HepG2 (cell line): ENCODE measurements at regions not wholly inside any gene's neighbourhood (a gene's known extent, or its start where the extent isn't known, plus 50 kb on each side); places are given as distances from the start of the nearest gene placed in this dataset.

Experiments used
- ATAC-seq: fragments of 200-7000 bp; cut with Tn5 transposase; 3 replicates; pipeline ENCODE4 v1.9.1; 2020; ENCODE audit warnings: mild to moderate bottlenecking, moderate library complexity
- BruUV-seq: library from RNA; stranded (reverse); fragments of 400-500 nt; replicated peaks from 2 replicates; lab custom pipeline; 2021; lab: Mats Ljungman, UMichigan
- CTCF ChIA-PET: fragments of 300-600 bp; formaldehyde crosslinking; extraction: SDS; loops from one replicate; lab custom pipeline; 2021; ENCODE audit warnings: low total read pairs, inconsistent platforms, low intra/inter-chr PET ratio; lab: Yijun Ruan, JAX
- POLR2A ChIA-PET: fragments of 350-600 bp; sonication (Branson Sonifier 250); formaldehyde crosslinking; loops from one replicate; lab custom pipeline; 2020; ENCODE audit warnings: antibody characterized with exemption, inconsistent platforms; lab: Yijun Ruan, JAX
- DNase-seq: peaks from one replicate; pipeline ENCODE4 v3.0.0-alpha.2; 2015; ENCODE audit warnings: low spot score
- FAIRE-seq: peaks from 3 replicates; lab custom pipeline; 2011; peaks lifted over from hg19 to GRCh38; lab: Jason Lieb, UNC
- H2AFZ ChIP-seq: one replicate; pipeline ENCODE4 v1.6.1; 2011; ENCODE audit warnings: low read length, inconsistent platforms
- H3K27ac ChIP-seq: fragments of 300-600 bp; 3 replicates; pipeline ENCODE4 v1.8.0; 2011; ENCODE audit warnings: mixed run types, mild to moderate bottlenecking, mixed read lengths, low read length, inconsistent platforms; ENCODE audit not compliant: insufficient read depth; ENCODE audit errors: extremely low read length
- H3K27me3 ChIP-seq, 2 experiments: fragments of 200-600 bp in 1 of 2; 2 replicates in 1 of 2; 3 replicates in 1 of 2; pipeline versions ENCODE4 v1.6.0 to v1.8.0; 2011; ENCODE audit warnings: low read length in 2 of 2, mild to moderate bottlenecking in 2 of 2, moderate library complexity in 2 of 2, inconsistent platforms in 1 of 2; ENCODE audit not compliant: insufficient read depth in 2 of 2, control insufficient read depth in 1 of 2
- H3K36me3 ChIP-seq, 2 experiments: fragments of 200-600 bp in 1 of 2; replicated peaks in 1 of 2; 2 replicates in 1 of 2; 3 replicates in 1 of 2; pipeline versions ENCODE4 v1.5.1 to v1.8.0; 2011; ENCODE audit warnings: low read length in 2 of 2, inconsistent platforms in 1 of 2; ENCODE audit not compliant: insufficient read depth in 2 of 2, control insufficient read depth in 1 of 2
- H3K4me1 ChIP-seq: 2 replicates; pipeline ENCODE4 v1.5.1; 2012; ENCODE audit warnings: low read length, inconsistent platforms; ENCODE audit not compliant: insufficient read depth
- H3K4me2 ChIP-seq: 2 replicates; pipeline ENCODE4 v1.6.0; 2011; ENCODE audit warnings: low read depth, low read length, inconsistent platforms
- H3K4me3 ChIP-seq, 3 experiments: fragments of 200-600 bp in 1 of 3; sonication (generic), shearing (Covaris generic) in 1 of 3; replicated peaks in 1 of 3; 2 replicates each; pipeline ENCODE4 v1.5.1; 2011 to 2016; ENCODE audit warnings: low read length in 3 of 3, inconsistent platforms in 2 of 3, low read depth in 2 of 3, mild to moderate bottlenecking in 2 of 3, control low read depth in 1 of 3, mixed read lengths in 1 of 3; ENCODE audit not compliant: insufficient read depth in 1 of 3
- H3K79me2 ChIP-seq: one replicate; pipeline ENCODE4 v1.6.1; 2011; ENCODE audit warnings: low read length, inconsistent platforms; ENCODE audit not compliant: insufficient read depth
- H3K9ac ChIP-seq: 2 replicates; pipeline ENCODE4 v1.6.0; 2011; ENCODE audit warnings: mild to moderate bottlenecking, low read depth, low read length, inconsistent platforms; ENCODE audit not compliant: insufficient read depth
- H3K9me3 ChIP-seq: 2 replicates; pipeline ENCODE4 v1.5.1; 2012; ENCODE audit warnings: mild to moderate bottlenecking, low read length
- H4K20me1 ChIP-seq: 2 replicates; pipeline ENCODE4 v1.6.0; 2011; ENCODE audit warnings: inconsistent platforms, mild to moderate bottlenecking, low read length, moderate library complexity; ENCODE audit not compliant: insufficient read depth
- CEBPB ChIP-seq: IDR thresholded peaks from 2 replicates; pipeline ENCODE4 v1.6.1; 2011; ENCODE audit warnings: low read depth, low read length, improper control_type of control experiment, borderline replicate concordance
- GABPB1 ChIP-seq: IDR thresholded peaks from 2 replicates; pipeline ENCODE4 v1.6.1; 2016; ENCODE audit warnings: mild to moderate bottlenecking, missing genetic modification reagents, moderate library complexity, missing compliant biosample characterization
- HNRNPH1 ChIP-seq: fragments of 200-400 bp; formaldehyde crosslinking; optimal IDR thresholded peaks from 2 replicates; pipeline ENCODE3; 2017; ENCODE audit warnings: mild to moderate bottlenecking, low read depth, low read length
- MTF1 ChIP-seq: sonication (generic); formaldehyde crosslinking; IDR thresholded peaks from 2 replicates; pipeline ENCODE4 v1.5.0; 2020; ENCODE audit warnings: missing genetic modification reagents
- POLR2AphosphoS2 ChIP-seq: IDR thresholded peaks from 2 replicates; pipeline ENCODE4 v1.6.1; 2011; ENCODE audit warnings: low read depth, low read length, improper control_type of control experiment
- SOX5 ChIP-seq: IDR thresholded peaks from 2 replicates; pipeline ENCODE4 v1.6.1; 2016; ENCODE audit warnings: borderline replicate concordance
- THAP7 ChIP-seq: sonication (generic); formaldehyde crosslinking; IDR thresholded peaks from 2 replicates; pipeline ENCODE4 v1.8.1; 2023; ENCODE audit warnings: mild to moderate bottlenecking, missing genetic modification reagents
- ZNF3 ChIP-seq: IDR thresholded peaks from 2 replicates; pipeline ENCODE4 v1.7.0; 2017; ENCODE audit warnings: inconsistent platforms
- WGBS: methylation state at CpG from one replicate; pipeline ENCODE4 v1.1.6; 2017; ENCODE audit warnings: low lambda C conversion rate; 5-methylcytosine and 5-hydroxymethylcytosine counted together
- in situ Hi-C: cut with HindIII; loops from 2 replicates; pipeline ENCODE4 v1.10.0; 2017; ENCODE audit warnings: low pct_unique_long_range_greater_than_20kb; ENCODE audit not compliant: extremely low pct_ligation_motif_present
- intact Hi-C: fragments of 100-400 bp; cut with micrococcal nuclease; formaldehyde crosslinking; loops from one replicate; pipeline ENCODE4 v1.10.0; 2022; ENCODE audit not compliant: unreplicated experiment
- TF ChIP-seq, protein P1 (sequence below): sonication (generic); formaldehyde crosslinking; IDR thresholded peaks from 2 replicates; pipeline ENCODE4 v1.4.0; 2020; ENCODE audit warnings: mild to moderate bottlenecking, missing genetic modification reagents, borderline replicate concordance
- TF ChIP-seq, protein P2 (sequence below), 2 experiments: sonication (generic) in 1 of 2; formaldehyde crosslinking in 1 of 2; IDR thresholded peaks; 2 replicates each; pipeline versions ENCODE4 v1.6.1 to v1.9.0; 2014 to 2022; ENCODE audit warnings: antibody characterized with exemption in 1 of 2, borderline replicate concordance in 1 of 2, inconsistent platforms in 1 of 2, low read depth in 1 of 2, missing genetic modification reagents in 1 of 2

DNA sequence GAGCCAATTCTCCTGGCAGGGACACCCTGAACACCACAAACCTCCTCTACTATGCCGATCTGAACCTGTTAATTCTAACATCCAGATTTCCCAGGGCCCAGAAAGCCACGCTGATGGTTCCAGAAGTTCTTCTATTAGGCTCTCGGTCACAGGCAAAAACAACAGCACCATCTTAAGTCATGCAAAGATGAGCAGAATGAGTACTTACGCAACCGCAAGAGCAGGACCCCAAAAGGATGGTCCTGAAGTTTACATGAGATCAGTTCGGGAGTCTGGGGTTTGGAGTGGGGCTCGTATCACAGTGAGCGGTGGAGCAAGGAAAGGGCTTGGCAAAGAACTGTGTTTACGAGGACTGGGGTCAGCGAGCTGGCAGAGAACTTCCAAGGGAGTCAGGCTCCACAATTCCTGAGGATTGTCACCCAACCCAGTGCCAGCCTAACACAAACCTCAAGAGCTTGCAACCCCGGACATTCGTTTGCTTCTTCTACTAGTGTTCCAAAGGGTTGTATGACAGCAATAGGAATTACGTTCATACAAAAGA lies 532.6 kb downstream of the TNS3 start:
- no peaks in the 10 kb centered on the region for H3K36me3 ChIP-seq
- TF ChIP-seq, protein P1, sequence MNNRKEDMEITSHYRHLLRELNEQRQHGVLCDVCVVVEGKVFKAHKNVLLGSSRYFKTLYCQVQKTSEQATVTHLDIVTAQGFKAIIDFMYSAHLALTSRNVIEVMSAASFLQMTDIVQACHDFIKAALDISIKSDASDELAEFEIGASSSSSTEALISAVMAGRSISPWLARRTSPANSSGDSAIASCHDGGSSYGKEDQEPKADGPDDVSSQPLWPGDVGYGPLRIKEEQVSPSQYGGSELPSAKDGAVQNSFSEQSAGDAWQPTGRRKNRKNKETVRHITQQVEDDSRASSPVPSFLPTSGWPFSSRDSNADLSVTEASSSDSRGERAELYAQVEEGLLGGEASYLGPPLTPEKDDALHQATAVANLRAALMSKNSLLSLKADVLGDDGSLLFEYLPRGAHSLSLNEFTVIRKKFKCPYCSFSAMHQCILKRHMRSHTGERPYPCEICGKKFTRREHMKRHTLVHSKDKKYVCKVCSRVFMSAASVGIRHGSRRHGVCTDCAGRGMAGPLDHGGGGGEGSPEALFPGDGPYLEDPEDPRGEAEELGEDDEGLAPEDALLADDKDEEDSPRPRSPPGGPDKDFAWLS (CRISPR knock-in tag) = no peak
- TF ChIP-seq GABPB1 (no peak), THAP7 (CRISPR knock-in tag) (no peak), CEBPB (peak; percentile 32; the same call in 1 of the 2 replicates)
- H3K79me2 ChIP-seq = no peaks in the 10 kb centered on the region
- no peaks in the 10 kb centered on the region for H3K9me3 ChIP-seq
- 37% methylated on average over 13 of the region's 13 CpGs for WGBS
- CTCF ChIA-PET = no interaction called here
- H3K4me1 ChIP-seq = no peaks in the 10 kb centered on the region
- no peak overlapping the region for H3K27ac ChIP-seq
- no peak overlapping the region for H3K4me3 ChIP-seq
- no TSS peak for BruUV-seq
- no peak for FAIRE-seq
- no peaks in the 10 kb centered on the region for H4K20me1 ChIP-seq
- no peaks in the 10 kb centered on the region; a peak in 1 of 5 replicates for H3K27me3 ChIP-seq
- no peak overlapping the region for H3K4me2 ChIP-seq
- H3K9ac ChIP-seq = no peak overlapping the region
- no peak overlapping the region for H2AFZ ChIP-seq
- no peak for ATAC-seq
- intact Hi-C loops (no loop called here), in situ Hi-C loops (no loop called here)
- DNase-seq = no peak
- POLR2A ChIA-PET = no interaction called here

- H3K4me3 ChIP-seq = no peak overlapping the region
- no peak overlapping the region for H3K9ac ChIP-seq
- H3K4me2 ChIP-seq = no peak overlapping the region
- DNase-seq = no peak
- no peaks in the 10 kb centered on the region; a peak in 1 of 5 replicates for H3K27me3 ChIP-seq
- no peaks in the 10 kb centered on the region for H3K36me3 ChIP-seq
- ChIA-PET CTCF (no interaction called here), POLR2A (no interaction called here)
- H3K27ac ChIP-seq = no peak overlapping the region
- H3K79me2 ChIP-seq = no peaks in the 10 kb centered on the region
- no peak for FAIRE-seq
- BruUV-seq = no TSS peak
- no peaks in the 10 kb centered on the region for H3K9me3 ChIP-seq
- 31% methylated on average over 2 of the region's 2 CpGs for WGBS
- H2AFZ ChIP-seq = no peak overlapping the region
- in situ Hi-C loops (no loop called here), intact Hi-C loops (no loop called here)
- no peak for ATAC-seq
- no peaks in the 10 kb centered on the region for H3K4me1 ChIP-seq
- no peaks in the 10 kb centered on the region for H4K20me1 ChIP-seq
- no peak for TF ChIP-seq HNRNPH1
- TF ChIP-seq, protein P2, sequence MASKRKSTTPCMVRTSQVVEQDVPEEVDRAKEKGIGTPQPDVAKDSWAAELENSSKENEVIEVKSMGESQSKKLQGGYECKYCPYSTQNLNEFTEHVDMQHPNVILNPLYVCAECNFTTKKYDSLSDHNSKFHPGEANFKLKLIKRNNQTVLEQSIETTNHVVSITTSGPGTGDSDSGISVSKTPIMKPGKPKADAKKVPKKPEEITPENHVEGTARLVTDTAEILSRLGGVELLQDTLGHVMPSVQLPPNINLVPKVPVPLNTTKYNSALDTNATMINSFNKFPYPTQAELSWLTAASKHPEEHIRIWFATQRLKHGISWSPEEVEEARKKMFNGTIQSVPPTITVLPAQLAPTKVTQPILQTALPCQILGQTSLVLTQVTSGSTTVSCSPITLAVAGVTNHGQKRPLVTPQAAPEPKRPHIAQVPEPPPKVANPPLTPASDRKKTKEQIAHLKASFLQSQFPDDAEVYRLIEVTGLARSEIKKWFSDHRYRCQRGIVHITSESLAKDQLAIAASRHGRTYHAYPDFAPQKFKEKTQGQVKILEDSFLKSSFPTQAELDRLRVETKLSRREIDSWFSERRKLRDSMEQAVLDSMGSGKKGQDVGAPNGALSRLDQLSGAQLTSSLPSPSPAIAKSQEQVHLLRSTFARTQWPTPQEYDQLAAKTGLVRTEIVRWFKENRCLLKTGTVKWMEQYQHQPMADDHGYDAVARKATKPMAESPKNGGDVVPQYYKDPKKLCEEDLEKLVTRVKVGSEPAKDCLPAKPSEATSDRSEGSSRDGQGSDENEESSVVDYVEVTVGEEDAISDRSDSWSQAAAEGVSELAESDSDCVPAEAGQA (IDR thresholded peaks at IDR 0.05; ENCODE audit: low read depth) = no peak
- TF ChIP-seq, protein P2 (CRISPR knock-in tag; IDR thresholded peaks at IDR 0.05; ENCODE audit: borderline replicate concordance) = no peak
- TF ChIP-seq POLR2AphosphoS2 = no peak
- no peak for TF ChIP-seq ZNF3 (CRISPR knock-in tag)
- no peak for TF ChIP-seq SOX5 (CRISPR knock-in tag)
- no peak for TF ChIP-seq MTF1 (CRISPR knock-in tag)
Measured at GRCh38 chr7:47047384-47047783, 534.5 kb downstream of the TNS3 start.
